ENCODE measurements at regions not wholly inside any gene's neighbourhood (a gene's known extent, or its start where the extent isn't known, plus 50 kb on each side); places are given as distances from the start of the nearest gene placed in this dataset.

- no peak for TF ChIP-seq CTCF (IDR thresholded peaks at IDR 0.05)
- H3K4me3 Mint-ChIP-seq, result no peak overlapping the region
Observed at GRCh38 chr4:153931804-153932203, 142.9 kb upstream of the SFRP2 start.

GRCh38 chr4:153929675-153930074 is 140.8 kb upstream of the SFRP2 start:
- no peak overlapping the region for H2AFZ ChIP-seq (ENCODE audit: insufficient read depth, low read depth, low read length, poor library complexity, severe bottlenecking)
- no peaks in the 10 kb centered on the region for H4K20me1 ChIP-seq (ENCODE audit: insufficient read depth, low read length)
- no peak overlapping the region for H3K9ac ChIP-seq (ENCODE audit: insufficient read depth, low read length, poor library complexity, severe bottlenecking)
- WGBS (ENCODE audit: insufficient coverage), result 83% methylated on average over 3 of the region's 5 CpGs
- intact Hi-C loops (cut with micrococcal nuclease), result no loop called here
- no peaks in the 10 kb centered on the region for H3K9me3 ChIP-seq (replicated peaks in 1 of 2; ENCODE audit: control insufficient read depth in 1 of 2, insufficient read depth in 1 of 2, low read length in 2 of 2)
- Mint-ChIP-seq H3K9me3 (no peaks in the 10 kb centered on the region), H3K27ac (no peak overlapping the region), H3K27me3 (ENCODE audit: low read depth in 3 of 3) (peaks cover 0 to 5% (median 0%) of the 10 kb centered on the region in 3 donors), H3K4me3 (no peak overlapping the region), H3K36me3 (no peaks in the 10 kb centered on the region), H3K4me1 (peaks cover 22% of the 10 kb centered on the region)
- no peak overlapping the region for H3K27ac ChIP-seq (ENCODE audit: low read depth in 1 of 2, low read length in 2 of 2)
- no peak for TF ChIP-seq CTCF (IDR thresholded peaks at IDR 0.05)
- no peak overlapping the region for H3K4me2 ChIP-seq (replicated peaks; ENCODE audit: extremely low read depth, low read length, poor library complexity, severe bottlenecking)
- no peak overlapping the region for H3K4me3 ChIP-seq (replicated peaks in 1 of 3; ENCODE audit: low read depth in 2 of 3, low read length in 3 of 3)
- peaks cover 12 to 13% of the 10 kb centered on the region in 2 donors for H3K4me1 ChIP-seq (ENCODE audit: control insufficient read depth in 1 of 2, insufficient read depth in 2 of 2, low read length in 2 of 2)
- no peaks in the 10 kb centered on the region for H3K36me3 ChIP-seq (replicated peaks in 1 of 2; ENCODE audit: control insufficient read depth in 1 of 2, insufficient read depth in 2 of 2, low read length in 2 of 2)
- peaks cover 0 to 2% of the 10 kb centered on the region in 2 donors for H3K27me3 ChIP-seq (ENCODE audit: control insufficient read depth in 2 of 2, insufficient read depth in 2 of 2, low read length in 2 of 2)
- no peak for DNase-seq
- no peaks in the 10 kb centered on the region for H3K79me2 ChIP-seq (ENCODE audit: insufficient read depth, low read length)

More at GRCh38 chr4:153931804-153932203, 142.9 kb upstream of the SFRP2 start:
- Histone ChIP-seq H4K20me1 (ENCODE audit: insufficient read depth, low read length) (no peaks in the 10 kb centered on the region), H3K27me3 (ENCODE audit: control insufficient read depth in 2 of 2, insufficient read depth in 2 of 2, low read length in 2 of 2) (peaks cover 0 to 2% of the 10 kb centered on the region in 2 donors), H3K36me3 (replicated peaks in 1 of 2; ENCODE audit: control insufficient read depth in 1 of 2, insufficient read depth in 2 of 2, low read length in 2 of 2) (no peaks in the 10 kb centered on the region), H3K9ac (ENCODE audit: insufficient read depth, low read length, poor library complexity, severe bottlenecking) (no peak overlapping the region), H3K79me2 (ENCODE audit: insufficient read depth, low read length) (no peaks in the 10 kb centered on the region), H3K27ac (ENCODE audit: low read depth in 1 of 2, low read length in 2 of 2) (no peak overlapping the region), H3K9me3 (replicated peaks in 1 of 2; ENCODE audit: control insufficient read depth in 1 of 2, insufficient read depth in 1 of 2, low read length in 2 of 2) (no peaks in the 10 kb centered on the region), H3K4me2 (replicated peaks; ENCODE audit: extremely low read depth, low read length, poor library complexity, severe bottlenecking) (no peak overlapping the region), H2AFZ (ENCODE audit: insufficient read depth, low read depth, low read length, poor library complexity, severe bottlenecking) (no peak overlapping the region), H3K4me3 (replicated peaks in 1 of 3; ENCODE audit: low read depth in 2 of 3, low read length in 3 of 3) (no peak overlapping the region), H3K4me1 (ENCODE audit: control insufficient read depth in 1 of 2, insufficient read depth in 2 of 2, low read length in 2 of 2) (peaks cover 13 to 16% of the 10 kb centered on the region in 2 donors)
- Mint-ChIP-seq H3K36me3 (no peaks in the 10 kb centered on the region), H3K27me3 (ENCODE audit: low read depth in 3 of 3) (peaks cover 0 to 5% (median 0%) of the 10 kb centered on the region in 3 donors), H3K9me3 (no peaks in the 10 kb centered on the region), H3K4me1 (peaks cover 27% of the 10 kb centered on the region), H3K27ac (no peak overlapping the region)
- WGBS (ENCODE audit: insufficient coverage), result no CpG with 5 or more reads among the region's 1 CpG
- peak in 1 of 3 donors; percentile 30 for DNase-seq
- intact Hi-C loops (cut with micrococcal nuclease), result no loop called here
